ENCODE measurements at regions not wholly inside any gene's neighbourhood (a gene's known extent, or its start where the extent isn't known, plus 50 kb on each side); places are given as distances from the start of the nearest gene placed in this dataset.

DNA sequence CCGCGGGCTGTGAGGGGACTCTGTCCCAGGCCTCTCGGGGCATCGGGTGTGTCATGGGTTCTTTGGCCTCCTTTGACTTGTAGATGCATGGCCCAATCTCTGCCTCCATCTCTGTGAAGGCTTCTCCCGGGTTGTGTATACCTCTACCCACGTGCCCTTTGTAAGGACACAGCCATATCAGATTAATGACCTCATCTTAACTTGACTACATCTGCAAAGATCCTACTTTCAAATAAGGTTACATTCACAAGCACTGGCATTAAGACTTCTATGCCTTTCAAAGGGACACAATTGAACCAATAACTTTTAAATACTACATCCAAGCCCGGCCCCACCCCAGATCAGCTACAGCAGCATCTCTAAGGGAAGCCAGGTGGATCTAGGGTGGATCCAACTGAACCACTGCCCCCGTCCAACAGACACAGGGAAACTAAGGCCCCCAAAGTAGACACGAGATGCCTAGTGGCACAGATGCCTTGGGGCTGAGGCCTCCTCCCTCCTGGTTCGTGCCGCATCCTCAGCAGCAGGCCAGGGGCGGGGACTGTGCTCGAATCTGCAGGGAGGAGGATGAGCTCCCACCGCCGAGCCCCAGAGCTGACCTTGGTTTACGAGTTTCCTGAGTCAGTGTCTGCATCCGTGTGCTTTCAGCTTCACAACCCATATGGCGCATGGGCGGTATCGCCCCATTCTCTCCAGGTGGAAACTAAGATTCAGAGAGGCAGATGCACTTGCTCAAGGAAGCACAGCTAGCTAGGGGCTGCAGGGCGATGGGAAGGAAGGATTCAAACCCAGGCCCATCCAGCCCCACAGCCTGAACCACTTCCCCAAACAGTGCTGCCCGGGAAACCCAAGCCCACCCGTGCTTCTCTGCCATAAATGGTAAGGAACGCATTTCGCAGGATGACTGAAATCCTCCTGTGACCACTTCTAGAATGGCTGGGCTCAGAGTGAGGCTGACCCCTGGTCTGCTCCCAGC, 353.3 kb downstream of the C16orf95 start:
- no peak for DNase-seq

DNA sequence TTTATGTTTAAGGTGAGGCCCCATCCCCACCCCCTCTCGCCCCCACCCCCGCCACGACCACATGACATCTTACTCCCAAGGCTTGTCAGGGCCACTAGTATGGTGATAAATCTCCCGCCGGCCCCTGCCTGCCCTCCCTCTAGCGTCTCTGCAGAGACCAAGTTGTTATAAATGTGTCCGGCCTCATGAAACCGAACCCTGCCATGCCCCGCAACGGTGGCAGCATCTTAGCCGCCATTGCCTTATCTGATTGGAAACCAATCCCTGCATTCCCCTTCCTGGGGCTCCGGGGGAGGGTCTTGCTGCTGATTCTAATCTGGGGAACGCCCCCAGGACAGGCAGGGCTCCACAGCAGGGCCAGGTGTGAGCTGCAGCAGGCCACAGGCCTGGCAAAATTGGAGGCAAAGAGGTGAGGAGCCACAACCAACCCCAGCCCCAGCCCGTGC, 352.4 kb downstream of the C16orf95 start:
- no peak for DNase-seq

DNA sequence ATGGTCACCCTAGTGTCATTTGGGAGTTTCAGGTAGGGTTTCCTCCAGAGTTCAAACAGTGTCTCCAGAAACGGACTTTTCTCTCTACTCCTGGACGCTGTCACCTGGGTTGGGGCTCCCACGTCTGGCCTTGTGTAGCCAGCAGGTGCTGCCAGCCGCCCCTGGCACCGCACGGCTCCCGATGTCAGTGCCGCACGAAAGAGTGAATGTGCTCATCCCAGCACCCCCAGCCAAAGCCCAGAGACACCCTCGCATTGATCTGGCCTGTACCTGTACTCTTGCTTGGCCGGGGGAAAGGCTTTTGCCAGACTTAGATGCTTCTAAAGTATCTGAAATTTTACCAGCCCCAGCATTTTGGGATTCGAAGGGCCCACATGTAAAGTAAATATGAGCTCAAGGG, 351.9 kb downstream of the C16orf95 start:
- no peak for DNase-seq

DNA sequence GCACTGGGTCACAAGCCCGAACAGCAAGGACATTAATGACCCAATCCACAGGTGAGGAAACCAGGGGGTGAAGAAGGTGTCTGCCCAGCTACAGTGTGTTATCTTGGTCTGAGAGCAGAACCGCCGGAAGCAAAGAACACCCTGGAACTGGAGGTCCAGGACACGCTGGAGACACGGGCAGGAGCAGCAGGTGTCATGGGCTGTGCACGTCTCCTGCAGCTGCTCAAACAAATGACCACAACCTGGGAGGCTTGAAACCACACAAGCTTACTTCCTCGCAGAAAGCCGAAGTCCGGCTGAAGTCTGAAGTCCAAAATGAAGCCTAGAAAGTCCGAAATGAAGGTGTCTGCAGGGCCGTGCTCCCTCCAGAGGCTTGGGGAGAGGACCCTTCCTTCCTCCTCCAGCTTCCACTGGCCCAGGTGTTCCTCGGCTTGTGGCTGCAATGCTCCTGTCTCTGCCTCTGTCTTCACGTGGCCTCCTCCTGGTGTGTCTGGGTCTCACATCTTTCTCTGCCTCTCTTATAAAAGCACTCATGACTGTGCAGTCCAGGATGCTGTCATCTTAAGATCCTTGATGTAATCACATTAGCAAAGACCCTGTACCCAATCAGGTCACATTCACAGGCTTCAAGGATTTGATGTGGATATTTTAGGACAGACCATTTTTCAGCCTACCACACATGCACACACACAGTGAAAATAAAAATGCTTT, 351.2 kb downstream of the C16orf95 start:
- DNase-seq = no peak

DNA sequence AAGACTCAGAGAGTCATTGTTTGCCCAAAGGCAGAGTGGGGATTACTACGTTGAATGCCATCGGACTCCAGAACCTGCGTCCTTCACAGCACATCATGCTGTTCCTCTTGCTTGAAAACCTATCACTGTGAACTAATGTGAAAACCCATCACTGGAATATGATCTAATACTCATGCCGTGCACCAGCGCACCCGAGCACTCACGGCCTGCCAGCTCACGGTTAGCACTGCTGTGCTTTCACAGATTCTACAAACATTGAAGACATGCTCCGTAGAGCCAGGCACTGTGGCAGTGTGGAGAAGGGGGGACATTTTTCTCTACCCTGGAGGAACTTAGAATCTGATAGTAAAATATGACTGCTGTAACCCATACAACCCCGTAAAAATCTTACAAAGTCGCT, 350.4 kb downstream of the C16orf95 start:
- DNase-seq = no peak

GRCh38 chr16:86968866-86969265, 348.3 kb downstream of the C16orf95 start:
- DNase-seq = no peak

GRCh38 chr16:86969716-86970115, 347.5 kb downstream of the C16orf95 start:
- no peak for DNase-seq

GRCh38 chr16:86970279-86970678, 346.9 kb downstream of the C16orf95 start:
- no peak for DNase-seq

GRCh38 chr16:86970726-86971125, 346.5 kb downstream of the C16orf95 start:
- DNase-seq = no peak

- no peak for DNase-seq
Measured at GRCh38 chr16:86971251-86971650, 345.9 kb downstream of the C16orf95 start.

- no peak for DNase-seq
Measured at GRCh38 chr16:86974120-86974519, 343.1 kb downstream of the C16orf95 start.

GRCh38 chr16:86975445-86975844, 341.7 kb downstream of the C16orf95 start:
- DNase-seq = no peak

GRCh38 chr16:86977076-86977676, 340.0 kb downstream of the C16orf95 start:
- no peak for DNase-seq

DNA sequence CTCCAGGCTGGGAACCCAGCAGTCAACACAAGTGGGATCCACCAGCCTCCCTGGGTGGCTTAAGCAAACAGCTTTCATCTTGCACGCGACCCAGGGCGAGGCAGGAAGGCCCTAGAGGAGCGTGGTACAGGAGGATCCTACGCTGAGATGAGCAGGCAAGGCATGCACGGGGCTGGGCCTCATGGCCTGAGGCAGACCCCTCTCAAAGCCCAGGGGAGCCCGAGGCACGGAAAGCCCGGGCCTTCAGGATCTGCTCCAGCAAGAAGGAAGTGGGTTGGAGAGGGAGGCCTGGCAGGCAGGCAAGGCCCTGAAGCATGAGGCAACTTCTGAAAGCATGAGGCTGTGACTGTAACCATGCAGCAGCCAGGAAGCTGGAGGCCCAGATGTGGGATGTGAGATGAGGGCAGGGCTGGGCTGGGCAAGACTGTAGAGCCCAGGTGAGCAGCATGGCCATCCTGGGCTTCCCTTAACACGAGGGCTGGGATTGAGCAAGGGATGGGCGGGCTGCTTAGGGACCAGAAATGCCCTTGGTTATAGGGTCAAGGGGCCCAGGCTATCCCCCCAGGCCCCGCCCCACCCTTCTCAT, 338.7 kb downstream of the C16orf95 start:
- DNase-seq = no peak

GRCh38 chr16:86979061-86979460, 338.1 kb downstream of the C16orf95 start:
- no peak for DNase-seq

DNA sequence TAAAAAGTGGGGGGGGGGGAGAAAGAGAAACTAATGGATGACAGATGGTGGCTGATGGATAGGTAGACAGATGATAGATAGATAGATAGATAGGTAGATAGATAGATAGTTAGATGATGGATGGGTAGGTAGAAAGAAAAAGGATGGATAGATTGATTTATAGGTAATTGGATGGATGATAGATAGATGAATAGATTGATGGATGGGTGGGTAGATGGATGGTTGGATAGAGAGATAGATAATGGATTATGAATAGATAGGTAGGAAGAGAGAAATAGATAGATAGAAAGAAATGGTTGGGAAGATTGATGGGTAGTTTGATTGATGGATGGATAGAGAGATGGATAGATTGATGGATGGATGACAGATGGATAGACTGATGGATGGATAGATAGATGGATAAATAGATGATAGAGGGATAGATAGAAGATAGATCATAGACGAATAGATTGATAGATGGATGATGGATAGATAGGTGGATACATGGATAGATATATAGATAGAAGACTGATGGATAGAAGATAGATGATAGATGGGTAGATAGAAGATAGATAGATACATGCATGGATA, 337.1 kb downstream of the C16orf95 start:
- no peak for DNase-seq

GRCh38 chr16:86980644-86981043, 336.5 kb downstream of the C16orf95 start:
- no peak for DNase-seq

GRCh38 chr16:86982347-86982596, 334.9 kb downstream of the C16orf95 start:
- DNase-seq = no peak

DNA sequence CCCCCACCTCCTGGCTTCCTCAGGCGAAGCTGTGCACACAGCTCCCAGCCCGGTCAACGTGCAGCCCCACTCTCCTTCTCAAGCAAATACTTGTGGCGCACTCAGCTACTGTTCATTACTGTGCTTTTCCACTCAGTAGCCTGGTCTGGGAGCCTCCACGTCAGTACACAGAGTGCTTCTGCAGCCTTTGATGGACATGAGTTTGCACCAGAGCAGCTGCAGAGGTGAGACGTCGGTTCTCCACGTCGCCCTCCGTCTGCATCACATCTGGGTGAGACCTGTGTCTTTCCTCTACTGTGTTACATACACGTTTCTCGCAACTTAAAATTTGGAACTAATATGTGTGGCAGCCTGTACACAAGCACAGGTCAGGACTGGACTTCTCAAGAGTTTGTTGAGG, 334.3 kb downstream of the C16orf95 start:
- DNase-seq = no peak

- no peak for DNase-seq
Measured at GRCh38 chr16:86983621-86984020, 333.6 kb downstream of the C16orf95 start.

GRCh38 chr16:86984343-86984742, 332.8 kb downstream of the C16orf95 start:
- no peak for DNase-seq

- no peak for DNase-seq
Measured at GRCh38 chr16:86984991-86985647, 332.1 kb downstream of the C16orf95 start.

- no peak for DNase-seq
Measured at GRCh38 chr16:86985648-86986015, 331.6 kb downstream of the C16orf95 start.
